Ascending aorta (tissue), 2 donors: ENCODE measurements at regions not wholly inside any gene's neighbourhood (a gene's known extent, or its start where the extent isn't known, plus 50 kb on each side); places are given as distances from the start of the nearest gene placed in this dataset.

Experiments used
- DNase-seq, 2 donors: peaks; one replicate each; pipeline ENCODE4 v3.0.0-alpha.2; 2019; ENCODE audit warnings: low spot score in 2 of 2
- H3K27ac ChIP-seq, 2 donors: fragments of 200-600 bp; sonication (generic); one replicate each; pipeline ENCODE4 v1.5.1; 2016 to 2017; ENCODE audit warnings: mild to moderate bottlenecking in 1 of 2
- H3K27me3 ChIP-seq: fragments of 200-600 bp; sonication (generic); one replicate; pipeline ENCODE4 v1.5.1; 2017
- H3K36me3 ChIP-seq, 2 donors: fragments of 200-600 bp; sonication (generic); one replicate each; pipeline ENCODE4 v1.5.1; 2016
- H3K4me1 ChIP-seq, 2 donors: fragments of 200-600 bp; sonication (generic); one replicate each; pipeline ENCODE4 v1.5.1; 2016 to 2017; ENCODE audit warnings: mild to moderate bottlenecking in 1 of 2
- H3K4me3 ChIP-seq, 2 donors: fragments of 200-600 bp; sonication (generic); one replicate each; pipeline ENCODE4 v1.5.1; 2016 to 2017; ENCODE audit warnings: mild to moderate bottlenecking in 1 of 2
- H3K9me3 ChIP-seq, 2 donors: fragments of 200-600 bp; sonication (generic); one replicate each; pipeline ENCODE4 v1.5.1; 2016
- CTCF ChIP-seq, 3 experiments: fragments of 200-600 bp in 2 of 3; fragments of 450-650 bp in 1 of 3; sonication (generic) in 2 of 3; IDR thresholded peaks; one replicate each; pipeline ENCODE4 v1.5.1; 2016 to 2019; ENCODE audit warnings: antibody characterized with exemption in 3 of 3, mild to moderate bottlenecking in 1 of 3, moderate library complexity in 1 of 3
- intact Hi-C: fragments of 100-400 bp; cut with DNase I; formaldehyde crosslinking; loops from one replicate; pipeline ENCODE4 v1.15.1; 2023

GRCh38 chr2:194826241-194826640 lies 830.8 kb upstream of the SLC39A10 start:
- H3K27ac ChIP-seq, result no peak overlapping the region
- H3K4me3 ChIP-seq, result no peak overlapping the region
- H3K9me3 ChIP-seq, result no peaks in the 10 kb centered on the region
- intact Hi-C loops, result no loop called here
- no peaks in the 10 kb centered on the region for H3K4me1 ChIP-seq
- DNase-seq, result no peak
- no peak for TF ChIP-seq CTCF (IDR thresholded peaks at IDR 0.05)
- no peaks in the 10 kb centered on the region for H3K27me3 ChIP-seq
- H3K36me3 ChIP-seq, result no peaks in the 10 kb centered on the region

- no peaks in the 10 kb centered on the region for H3K36me3 ChIP-seq
- intact Hi-C loops, result no loop called here
- TF ChIP-seq CTCF (IDR thresholded peaks at IDR 0.05), result no peak
These were observed 832.6 kb upstream of the SLC39A10 start for GRCh38 chr2:194824450-194824849.

GRCh38 chr2:194822657-194823056 lies 834.4 kb upstream of the SLC39A10 start:
- no peak overlapping the region for H3K27ac ChIP-seq
- H3K36me3 ChIP-seq, result no peaks in the 10 kb centered on the region
- intact Hi-C loops, result no loop called here
- no peaks in the 10 kb centered on the region for H3K4me1 ChIP-seq
- no peak overlapping the region for H3K4me3 ChIP-seq
- DNase-seq, result no peak
- H3K9me3 ChIP-seq, result no peaks in the 10 kb centered on the region
- no peak for TF ChIP-seq CTCF (IDR thresholded peaks at IDR 0.05)
- H3K27me3 ChIP-seq, result no peaks in the 10 kb centered on the region

More at GRCh38 chr2:194824450-194824849, 832.6 kb upstream of the SLC39A10 start:
- Histone ChIP-seq H3K9me3 (no peaks in the 10 kb centered on the region), H3K4me1 (no peaks in the 10 kb centered on the region), H3K27me3 (no peaks in the 10 kb centered on the region), H3K27ac (no peak overlapping the region), H3K4me3 (no peak overlapping the region)
- no peak for DNase-seq

DNA sequence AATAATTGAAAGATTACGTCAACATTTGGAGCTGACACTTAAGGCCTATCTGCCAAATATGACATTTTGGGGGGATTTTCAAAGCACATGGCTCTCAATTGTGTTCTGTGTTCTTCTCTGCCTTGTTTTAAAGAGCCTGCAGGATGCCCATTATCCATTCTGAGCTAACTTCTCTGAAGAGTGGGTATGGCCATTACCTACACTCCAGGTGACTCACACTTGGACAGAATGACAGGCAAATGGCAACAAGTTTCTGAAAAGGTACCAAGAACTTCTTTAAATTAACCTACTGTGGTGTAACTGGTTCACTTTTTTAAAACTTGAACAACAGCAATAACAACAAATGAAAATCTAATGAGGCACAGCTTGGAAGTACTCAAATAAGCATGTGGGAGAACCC lies 834.9 kb upstream of the SLC39A10 start:
- Histone ChIP-seq H3K27ac (no peak overlapping the region), H3K27me3 (no peaks in the 10 kb centered on the region), H3K4me3 (no peak overlapping the region), H3K9me3 (no peaks in the 10 kb centered on the region), H3K36me3 (no peaks in the 10 kb centered on the region), H3K4me1 (no peaks in the 10 kb centered on the region)
- intact Hi-C loops, result no loop called here
- no peak for TF ChIP-seq CTCF (IDR thresholded peaks at IDR 0.05)
- DNase-seq, result no peak

- Histone ChIP-seq H3K4me1 (no peaks in the 10 kb centered on the region), H3K9me3 (no peaks in the 10 kb centered on the region), H3K4me3 (no peak overlapping the region), H3K27ac (no peak overlapping the region), H3K27me3 (no peaks in the 10 kb centered on the region), H3K36me3 (no peaks in the 10 kb centered on the region)
- TF ChIP-seq CTCF (IDR thresholded peaks at IDR 0.05), result no peak
- no peak for DNase-seq
- intact Hi-C loops, result no loop called here
These were observed 837.7 kb upstream of the SLC39A10 start for GRCh38 chr2:194819367-194819766.

DNA sequence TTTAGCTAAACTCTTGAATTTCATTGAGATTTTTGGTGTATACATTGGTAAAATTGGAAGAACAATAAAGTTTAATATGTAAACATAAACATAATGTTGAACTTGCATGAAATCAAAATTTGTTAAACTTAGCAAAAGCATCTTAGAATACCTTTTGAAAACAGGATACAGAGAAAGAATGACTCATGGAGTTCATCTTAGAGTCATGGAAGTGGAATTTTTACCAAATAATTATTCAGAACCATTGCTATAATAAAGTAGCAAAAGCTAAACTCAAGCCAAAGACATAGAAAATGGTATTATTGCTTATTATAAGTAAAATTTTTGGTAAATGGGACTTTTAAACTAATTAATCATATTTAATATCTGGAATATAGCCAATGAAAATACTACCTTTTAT lies 841.6 kb upstream of the SLC39A10 start:
- Histone ChIP-seq H3K27ac (no peak overlapping the region), H3K36me3 (no peaks in the 10 kb centered on the region), H3K27me3 (no peaks in the 10 kb centered on the region), H3K4me3 (no peak overlapping the region), H3K9me3 (no peaks in the 10 kb centered on the region), H3K4me1 (no peaks in the 10 kb centered on the region)
- TF ChIP-seq CTCF (IDR thresholded peaks at IDR 0.05), result no peak
- intact Hi-C loops, result no loop called here
- DNase-seq, result no peak
